ENCODE measurements at regions not wholly inside any gene's neighbourhood (a gene's known extent, or its start where the extent isn't known, plus 50 kb on each side); places are given as distances from the start of the nearest gene placed in this dataset.

GRCh38 chr3:83515123-83515522 lies 1443.7 kb upstream of the CADM2 start:
- CTCF ChIA-PET = no interaction called here
- no peak for TF ChIP-seq RBAK (tag by site-specific recombination; IDR thresholded peaks at IDR 0.05)
- no peak for TF ChIP-seq HOXC10 (CRISPR knock-in tag; IDR thresholded peaks at IDR 0.05)
- no peak for TF ChIP-seq ZSCAN4 (tag by site-specific recombination; IDR thresholded peaks at IDR 0.05)
- TF ChIP-seq ZNF146 (tag by site-specific recombination; IDR thresholded peaks at IDR 0.05) = no peak
- TF ChIP-seq GLIS1 (tag by site-specific recombination; IDR thresholded peaks at IDR 0.05) = no peak
- no peak for TF ChIP-seq ZNF239 (tag by site-specific recombination; IDR thresholded peaks at IDR 0.05)
- no peak for TF ChIP-seq ZNF202 (tag by site-specific recombination; IDR thresholded peaks at IDR 0.05; ENCODE audit: borderline replicate concordance)
- no peak for TF ChIP-seq ZNF221 (tag by site-specific recombination; IDR thresholded peaks at IDR 0.05; ENCODE audit: borderline replicate concordance)
- no peak for TF ChIP-seq ZNF488 (tag by site-specific recombination; IDR thresholded peaks at IDR 0.05)

GRCh38 chr3:83523470-83524073 lies 1435.2 kb upstream of the CADM2 start:
- CTCF ChIA-PET = interaction anchor here (0.7 to 0.8 kb wide), 3 partner anchors 24 to 702 kb away, joined by 3 to 5 read pairs (median 4); no protein-coding TSS in a partner anchor
- H3K4me3 ChIP-seq (ENCODE audit: low read depth, low read length) = no peak overlapping the region
- POLR2A ChIA-PET = no interaction called here
- H3K36me3 ChIP-seq (ENCODE audit: control insufficient read depth in 2 of 2, insufficient read depth in 1 of 2, low read length in 2 of 2) = no peaks in the 10 kb centered on the region
- H3K9me3 ChIP-seq (ENCODE audit: control insufficient read depth, insufficient read depth, low read depth, low read length) = no peaks in the 10 kb centered on the region
- no peaks in the 10 kb centered on the region for H3K4me1 ChIP-seq (ENCODE audit: control insufficient read depth, insufficient read depth, low read length)
- no peak overlapping the region for H3K27ac ChIP-seq (ENCODE audit: extremely low read depth, low read depth, low read length)
- TF ChIP-seq ZNF19 (tag by site-specific recombination; IDR thresholded peaks at IDR 0.05; ENCODE audit: low read depth) (no peak), ZFP41 (tag by site-specific recombination; IDR thresholded peaks at IDR 0.05; ENCODE audit: borderline replicate concordance) (no peak), ZSCAN30 (tag by site-specific recombination; IDR thresholded peaks at IDR 0.05) (no peak), ZNF561 (tag by site-specific recombination; IDR thresholded peaks at IDR 0.05; ENCODE audit: borderline replicate concordance) (no peak), IKZF3 (tag by site-specific recombination; IDR thresholded peaks at IDR 0.05) (no peak), PATZ1 (tag by site-specific recombination; IDR thresholded peaks at IDR 0.05) (no peak), SCRT2 (tag by site-specific recombination; IDR thresholded peaks at IDR 0.05) (peak; percentile 72), CTCF (tag by site-specific recombination; IDR thresholded peaks at IDR 0.05) (peak; percentile 33; the same call in 1 of the 2 replicates), ZNF37A (tag by site-specific recombination; IDR thresholded peaks at IDR 0.05) (no peak), REST (tag by site-specific recombination; IDR thresholded peaks at IDR 0.05) (no peak), KLF16 (tag by site-specific recombination; IDR thresholded peaks at IDR 0.05) (no peak), ZNF701 (tag by site-specific recombination; IDR thresholded peaks at IDR 0.05) (no peak), ZNF202 (tag by site-specific recombination; IDR thresholded peaks at IDR 0.05; ENCODE audit: borderline replicate concordance) (no peak), ZSCAN4 (tag by site-specific recombination; IDR thresholded peaks at IDR 0.05) (no peak), ZNF654 (tag by site-specific recombination; IDR thresholded peaks at IDR 0.05; ENCODE audit: low read depth) (peak; percentile 81), SP2 (tag by site-specific recombination; IDR thresholded peaks at IDR 0.05) (no peak), ZNF433 (tag by site-specific recombination; IDR thresholded peaks at IDR 0.05; ENCODE audit: low read depth) (no peak), ZNF624 (tag by site-specific recombination; IDR thresholded peaks at IDR 0.05) (no peak)

More at GRCh38 chr3:83515123-83515522, 1443.7 kb upstream of the CADM2 start:
- H3K27ac ChIP-seq (ENCODE audit: extremely low read depth, low read depth, low read length) = no peak overlapping the region
- H3K4me1 ChIP-seq (ENCODE audit: control insufficient read depth, insufficient read depth, low read length) = no peaks in the 10 kb centered on the region
- H3K36me3 ChIP-seq (ENCODE audit: control insufficient read depth in 2 of 2, insufficient read depth in 1 of 2, low read length in 2 of 2) = no peaks in the 10 kb centered on the region
- POLR2A ChIA-PET = no interaction called here
- no peaks in the 10 kb centered on the region for H3K9me3 ChIP-seq (ENCODE audit: control insufficient read depth, insufficient read depth, low read depth, low read length)
- no peak overlapping the region for H3K4me3 ChIP-seq (ENCODE audit: low read depth, low read length)

Data from HEK293 (cell line).